Stimulated activated CD8-positive, alpha-beta memory T cell treated with anti-CD3 and anti-CD28 coated beads, Interleukin-15, amount 100 ng/mL, for 4 hours (primary cell): ENCODE measurements at regions not wholly inside any gene's neighbourhood (a gene's known extent, or its start where the extent isn't known, plus 50 kb on each side); places are given as distances from the start of the nearest gene placed in this dataset.

Experiments used
- DNase-seq, 2 donors: peaks; one replicate each; pipeline ENCODE4 v3.0.0-alpha.2; 2020; ENCODE audit warnings: low read depth in 2 of 2

- no peak for DNase-seq
Measured at GRCh38 chr22:47987885-47988515, 1225.5 kb downstream of the TBC1D22A start.

- no peak for DNase-seq
Measured at GRCh38 chr22:47976219-47976618, 1213.8 kb downstream of the TBC1D22A start.

DNA sequence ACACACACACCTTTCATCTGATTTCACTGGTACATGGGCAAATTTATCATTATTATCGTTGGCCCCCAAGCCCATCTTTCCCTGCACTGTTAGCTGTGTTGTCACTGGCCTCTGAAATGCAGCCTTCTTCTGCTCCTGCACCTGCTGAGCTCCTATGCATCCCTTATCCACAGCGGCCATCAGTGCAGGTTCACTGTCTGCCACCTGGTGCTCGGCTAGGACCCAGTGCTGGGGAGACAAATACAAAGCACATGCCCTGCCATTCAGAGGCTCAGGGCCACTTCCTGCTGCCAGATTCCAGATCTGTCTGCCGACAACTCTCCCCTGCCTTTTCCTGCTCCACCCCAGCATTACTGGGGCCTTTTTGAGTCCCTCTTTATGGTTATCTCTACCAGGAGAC, 1205.4 kb downstream of the TBC1D22A start:
- no peak for DNase-seq

DNA sequence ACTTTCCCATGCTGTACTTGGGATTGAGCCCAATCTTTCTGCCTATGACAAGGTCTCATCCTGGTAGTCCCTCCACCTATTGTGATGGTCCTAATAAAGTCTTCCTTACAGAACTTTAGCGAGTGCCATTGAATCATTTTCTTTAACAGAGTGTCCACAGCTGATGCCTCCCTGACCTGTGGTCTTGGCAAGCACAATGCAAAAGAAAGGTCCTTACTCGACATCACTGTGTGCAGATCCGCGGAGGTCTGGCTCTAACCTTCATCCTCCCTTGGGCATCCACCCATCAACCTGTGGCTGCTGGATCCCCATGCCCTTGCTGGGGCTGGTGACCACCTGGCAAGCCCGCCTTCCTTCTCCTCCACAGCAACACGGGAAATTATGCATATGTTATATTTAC, 1203.9 kb downstream of the TBC1D22A start:
- DNase-seq: no peak

DNA sequence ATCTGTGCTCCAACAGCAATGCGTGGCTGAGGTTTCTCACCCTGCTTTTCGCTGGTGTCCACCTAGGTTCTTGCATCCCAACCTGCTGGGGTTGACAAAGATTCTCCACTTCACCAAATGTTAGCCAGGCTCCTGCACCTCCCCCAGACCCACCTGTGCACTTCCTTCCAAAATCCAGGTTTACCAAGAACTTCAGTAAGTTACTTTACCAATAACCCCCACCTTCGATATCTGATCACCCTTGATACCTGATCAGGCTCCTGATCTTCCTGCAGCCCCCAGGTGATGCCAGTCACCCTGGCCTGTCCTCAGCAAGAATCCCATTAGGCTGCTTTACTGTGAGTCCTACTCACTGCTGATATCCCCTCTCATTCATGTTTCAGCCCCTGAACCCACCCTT, 1203.4 kb downstream of the TBC1D22A start:
- no peak for DNase-seq

GRCh38 chr22:47965066-47965465, 1202.6 kb downstream of the TBC1D22A start:
- DNase-seq: no peak

DNA sequence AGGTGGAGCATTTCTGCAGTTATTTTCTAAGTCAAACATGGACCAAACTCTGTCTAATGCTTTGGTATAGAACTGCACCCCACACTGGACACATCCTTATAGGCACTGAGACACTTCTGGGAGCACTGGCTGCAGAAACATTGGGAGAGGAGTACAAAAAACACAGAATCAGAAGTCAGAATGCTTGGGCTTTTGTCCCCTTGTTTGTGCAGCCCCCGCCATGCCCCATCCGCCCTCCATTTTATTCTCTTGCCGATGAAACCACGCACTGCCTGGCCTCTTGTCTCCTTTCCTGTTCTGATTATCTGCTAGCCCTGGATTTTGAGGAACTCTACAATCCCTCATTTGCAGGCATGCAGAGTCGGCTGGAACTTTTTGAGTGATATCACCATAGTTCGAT, 1201.2 kb downstream of the TBC1D22A start:
- no peak for DNase-seq

DNA sequence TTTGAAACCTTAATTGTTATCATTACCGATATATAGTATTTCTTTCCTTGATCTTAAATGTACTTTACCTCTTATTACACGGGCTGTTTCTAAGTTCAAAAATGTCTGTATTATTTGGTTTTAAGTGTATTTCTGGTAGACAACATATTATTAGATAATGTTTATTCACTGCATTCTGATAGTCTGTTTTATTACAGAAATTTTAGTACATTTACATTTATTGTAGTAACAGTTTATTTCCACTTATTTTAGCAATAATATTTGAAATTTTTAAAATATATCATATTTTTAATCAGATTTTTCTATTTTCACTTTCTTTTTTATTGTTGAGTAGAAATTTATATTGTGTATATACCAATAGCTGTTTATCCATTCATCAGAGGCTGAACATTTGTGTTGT, 1195.2 kb downstream of the TBC1D22A start:
- no peak for DNase-seq

- no peak for DNase-seq
Measured at GRCh38 chr22:47954107-47954506, 1191.7 kb downstream of the TBC1D22A start.

DNA sequence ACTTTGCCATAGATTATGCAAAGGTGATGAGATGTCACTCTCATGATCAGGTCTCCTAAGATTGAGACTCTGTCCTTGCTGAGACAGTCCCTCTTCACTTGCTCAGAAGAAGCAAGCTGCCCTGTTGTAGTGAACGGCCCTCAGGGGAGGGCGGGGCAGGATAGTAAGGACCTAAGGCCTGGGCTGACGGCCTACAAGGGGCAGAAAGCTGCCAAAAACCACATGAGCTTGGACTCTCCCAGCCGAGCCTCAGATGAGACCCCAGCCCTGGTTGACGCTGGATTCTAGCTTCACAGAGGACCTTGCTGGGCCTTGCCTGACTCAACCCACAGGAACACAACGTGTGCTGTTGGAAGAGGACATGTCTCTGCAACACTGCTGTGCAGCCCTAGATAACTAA, 1182.5 kb downstream of the TBC1D22A start:
- DNase-seq: no peak

- DNase-seq: no peak
Measured at GRCh38 chr22:47943729-47944700, 1181.6 kb downstream of the TBC1D22A start.

DNA sequence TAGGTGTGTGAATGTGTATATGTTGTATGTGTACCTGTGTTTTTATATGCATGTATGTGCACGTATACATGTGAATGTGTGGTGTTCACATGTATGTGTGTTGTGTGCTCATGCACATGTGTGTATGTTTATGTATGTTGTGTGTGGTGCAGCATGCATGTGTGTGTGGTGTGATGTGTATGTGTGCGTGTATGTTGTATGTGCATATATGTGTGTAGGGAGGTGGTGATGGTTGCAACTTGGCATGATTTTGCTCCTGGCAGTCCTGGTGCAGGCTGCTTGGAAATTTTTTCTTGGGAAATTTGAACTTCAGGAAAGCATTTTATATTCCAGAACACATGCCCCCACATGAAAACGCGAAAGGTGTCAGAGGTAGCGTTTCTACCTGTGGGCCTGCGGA, 1177.8 kb downstream of the TBC1D22A start:
- no peak for DNase-seq

DNA sequence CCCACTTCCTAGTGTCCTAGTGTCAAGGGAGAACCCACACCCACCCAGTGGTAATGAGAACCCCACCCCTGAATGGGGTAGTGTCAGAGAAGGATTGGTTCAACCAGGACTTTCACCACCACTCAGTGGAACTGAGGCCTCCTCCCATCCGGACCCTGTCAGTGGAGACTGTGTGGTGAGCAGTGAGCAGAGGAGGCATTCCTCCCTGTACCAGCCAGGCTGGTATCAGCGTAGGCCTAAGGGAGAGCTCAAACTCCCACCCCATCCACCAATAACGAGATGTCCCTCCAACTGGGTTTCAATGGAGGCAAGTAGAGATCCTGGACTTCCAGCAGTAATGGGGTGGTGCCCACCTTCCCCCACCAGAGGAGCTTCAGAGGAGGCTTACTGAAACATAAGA, 1171.4 kb downstream of the TBC1D22A start:
- no peak for DNase-seq

DNA sequence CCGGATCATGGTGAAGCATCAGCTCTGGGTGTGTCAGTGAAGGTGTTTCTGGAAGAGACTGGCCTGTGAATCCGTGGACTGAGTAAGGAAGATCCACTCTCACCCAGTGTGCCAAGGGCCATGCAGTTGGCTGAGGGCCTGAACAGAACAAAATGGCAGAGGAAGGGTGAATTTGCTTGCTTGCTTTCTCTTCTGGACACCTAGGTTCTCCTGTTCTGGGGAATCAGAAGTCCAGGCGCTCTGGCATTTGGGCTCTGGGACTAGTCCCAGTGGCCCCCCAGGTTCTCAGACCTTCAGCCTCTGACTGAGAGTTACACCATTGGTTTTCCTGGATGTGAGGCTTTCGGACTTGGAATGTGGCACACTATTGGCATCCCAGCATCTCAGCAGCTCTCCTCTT, 1170.8 kb downstream of the TBC1D22A start:
- no peak for DNase-seq

DNA sequence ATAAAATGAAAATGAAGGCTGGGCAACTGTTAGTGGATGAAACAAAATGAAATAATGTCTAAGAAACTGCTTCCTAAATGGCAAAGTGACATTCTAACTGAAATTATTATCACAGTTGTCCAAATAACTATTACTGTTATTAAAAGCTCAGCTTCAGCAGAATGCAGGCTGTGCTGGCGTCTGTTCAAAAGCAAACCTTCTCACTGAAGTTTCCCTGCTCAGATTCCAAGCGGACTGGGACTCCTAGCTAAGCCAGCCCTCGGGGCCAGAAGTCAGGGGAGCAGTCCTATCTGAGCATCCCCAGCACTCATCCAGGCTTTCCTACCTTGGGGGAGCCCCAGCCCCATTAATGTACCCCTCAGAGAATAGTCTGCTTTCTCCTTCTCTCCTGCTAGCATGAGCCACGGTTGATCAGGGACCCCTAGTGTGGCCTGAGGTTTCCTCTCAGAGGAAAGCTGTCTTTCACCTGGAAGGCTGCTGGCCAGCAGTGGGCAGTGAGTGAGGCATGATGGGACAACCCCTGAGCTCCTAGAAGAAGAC, 1167.3 kb downstream of the TBC1D22A start:
- no peak for DNase-seq

DNA sequence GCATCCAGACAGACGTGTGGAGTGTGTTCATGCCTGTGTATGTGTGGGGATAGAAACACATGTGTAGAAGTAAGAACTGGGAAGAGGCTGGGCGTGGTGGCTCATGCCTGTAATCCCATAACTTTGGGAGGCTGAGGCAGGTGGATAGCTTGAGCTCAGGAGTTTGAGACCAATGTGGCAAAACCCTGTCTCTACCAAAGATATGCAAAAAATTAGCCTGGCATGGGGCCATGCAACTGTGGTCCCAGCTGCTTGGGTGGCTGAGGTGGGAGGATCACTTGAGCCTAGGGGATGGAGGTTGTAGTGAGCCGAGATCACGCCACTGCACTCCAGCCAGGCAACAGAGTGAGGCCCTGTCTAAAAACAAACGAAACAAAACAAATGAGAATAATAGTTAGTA, 1166.6 kb downstream of the TBC1D22A start:
- no peak for DNase-seq

- DNase-seq: no peak
Measured at GRCh38 chr22:47928631-47929030, 1166.2 kb downstream of the TBC1D22A start.

GRCh38 chr22:47927648-47928210, 1165.3 kb downstream of the TBC1D22A start:
- no peak for DNase-seq

- no peak for DNase-seq
Measured at GRCh38 chr22:47923011-47923427, 1160.6 kb downstream of the TBC1D22A start.

GRCh38 chr22:47921906-47922305, 1159.5 kb downstream of the TBC1D22A start:
- no peak for DNase-seq

GRCh38 chr22:47920380-47920959, 1158.0 kb downstream of the TBC1D22A start:
- DNase-seq: no peak

- no peak for DNase-seq
Measured at GRCh38 chr22:47919893-47920292, 1157.4 kb downstream of the TBC1D22A start.
